SHP77 treated with DMSO at 0.1 percent for 48 hours (cell line): ENCODE measurements at regions not wholly inside any gene's neighbourhood (a gene's known extent, or its start where the extent isn't known, plus 50 kb on each side); places are given as distances from the start of the nearest gene placed in this dataset.

ENCODE experiments used
- DNase-seq: peaks from one replicate; lab custom pipeline; 2025; lab: John Stamatoyannopoulos, UW

GRCh38 chr12:84676787-84677186 lies 235.8 kb downstream of the SLC6A15 start:
- no peak for DNase-seq

DNA sequence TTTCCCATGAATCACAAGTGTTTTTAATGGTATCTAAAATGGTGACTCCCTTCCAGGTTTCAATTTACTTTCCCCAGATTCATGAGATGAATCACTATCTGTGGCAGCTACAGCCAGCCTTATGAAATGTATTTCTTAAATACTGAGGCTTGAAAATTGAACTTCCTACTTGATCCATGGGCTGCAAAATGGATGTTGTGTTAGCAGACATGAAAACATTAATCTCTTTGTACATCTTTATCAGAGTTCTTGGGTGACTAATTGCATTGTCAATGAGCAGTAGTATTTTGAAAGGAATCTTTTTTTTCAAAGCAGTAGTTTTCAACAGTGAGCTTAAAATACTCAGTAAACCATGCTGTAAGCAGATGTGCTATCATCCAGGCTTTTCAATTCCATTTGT lies 250.8 kb downstream of the SLC6A15 start:
- DNase-seq = no peak

GRCh38 chr12:84660139-84660538 lies 252.5 kb downstream of the SLC6A15 start:
- DNase-seq = no peak

DNA sequence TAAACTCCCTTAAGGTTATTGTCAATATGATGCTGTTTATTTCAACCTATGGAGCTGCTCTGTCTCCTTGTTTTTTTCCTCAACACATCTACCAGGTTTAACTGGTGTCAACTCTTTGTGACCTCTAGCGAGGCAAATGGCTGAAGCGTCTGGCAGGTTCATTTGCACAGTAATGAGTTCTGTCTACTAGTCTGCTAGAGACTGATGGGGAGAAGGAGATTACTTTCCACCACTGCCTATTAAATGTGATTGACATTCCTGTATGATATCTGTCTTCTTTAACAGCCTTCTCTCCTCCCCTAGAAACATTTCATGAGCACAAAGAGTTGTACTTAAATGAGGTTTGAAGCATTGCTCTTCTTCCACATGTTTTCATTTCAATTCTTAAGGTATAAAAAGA lies 253.7 kb downstream of the SLC6A15 start:
- DNase-seq = no peak

DNA sequence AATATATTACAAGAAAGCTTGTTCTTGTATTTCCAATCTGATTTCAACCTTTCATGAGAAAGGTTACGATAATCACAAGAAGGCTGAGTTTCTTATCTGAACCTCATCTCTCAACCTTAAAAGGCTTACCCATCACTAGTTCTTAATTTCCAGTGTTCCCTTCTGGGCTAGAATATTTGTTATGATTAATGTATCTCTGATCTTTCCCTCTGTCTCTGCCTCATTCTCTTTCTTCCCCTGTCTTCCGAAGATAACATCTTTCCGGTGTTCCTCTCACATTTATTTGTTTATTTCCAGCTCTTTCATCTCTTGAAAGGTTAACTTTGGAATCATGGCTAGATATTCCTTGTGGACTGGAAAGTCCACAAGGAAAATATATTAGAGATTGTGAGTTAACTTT lies 255.9 kb downstream of the SLC6A15 start:
- no peak for DNase-seq

DNA sequence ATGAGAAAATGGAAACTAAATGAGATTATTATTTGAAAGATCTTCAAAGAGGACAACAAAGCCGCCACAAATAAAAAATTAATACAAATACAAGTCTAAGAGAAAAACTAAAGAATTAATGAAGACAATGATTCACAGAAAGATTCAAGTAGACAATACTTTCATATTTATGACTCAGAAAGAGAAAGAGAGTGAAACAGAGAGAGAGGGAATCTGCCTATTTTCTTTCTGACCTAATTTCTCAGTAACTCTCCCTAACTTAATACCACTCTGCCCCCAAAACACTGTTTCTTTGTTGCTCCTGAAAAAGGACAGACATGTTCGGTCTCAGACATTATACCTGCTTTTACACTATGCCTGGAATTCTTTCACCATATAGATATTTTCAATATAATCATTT lies 259.1 kb downstream of the SLC6A15 start:
- DNase-seq = no peak

GRCh38 chr12:84648425-84648824 lies 264.2 kb downstream of the SLC6A15 start:
- no peak for DNase-seq

DNA sequence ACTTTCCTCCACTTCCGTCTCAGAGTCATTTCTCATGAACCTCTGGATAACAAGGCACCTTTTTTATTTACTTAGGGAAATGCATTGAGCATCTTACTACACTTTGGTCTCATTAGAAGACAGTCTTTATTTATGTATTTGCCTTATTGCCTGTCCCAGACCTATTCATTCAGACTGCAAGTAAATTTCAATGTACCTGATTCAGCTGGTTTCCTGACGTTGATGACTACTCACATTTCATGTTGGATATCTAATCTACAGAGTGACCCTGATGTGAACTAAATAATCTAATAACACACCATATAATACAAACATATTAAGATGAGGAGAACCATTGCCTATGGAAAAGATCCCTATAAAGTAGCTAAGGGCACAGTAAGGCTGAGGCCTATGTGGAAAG lies 267.7 kb downstream of the SLC6A15 start:
- DNase-seq = no peak

GRCh38 chr12:84643993-84644392 lies 268.6 kb downstream of the SLC6A15 start:
- no peak for DNase-seq

- no peak for DNase-seq
Measured at GRCh38 chr12:84641940-84642545, 270.6 kb downstream of the SLC6A15 start.

- no peak for DNase-seq
Measured at GRCh38 chr12:84638811-84639368, 273.7 kb downstream of the SLC6A15 start.

GRCh38 chr12:84637926-84638325 lies 274.7 kb downstream of the SLC6A15 start:
- DNase-seq = no peak

DNA sequence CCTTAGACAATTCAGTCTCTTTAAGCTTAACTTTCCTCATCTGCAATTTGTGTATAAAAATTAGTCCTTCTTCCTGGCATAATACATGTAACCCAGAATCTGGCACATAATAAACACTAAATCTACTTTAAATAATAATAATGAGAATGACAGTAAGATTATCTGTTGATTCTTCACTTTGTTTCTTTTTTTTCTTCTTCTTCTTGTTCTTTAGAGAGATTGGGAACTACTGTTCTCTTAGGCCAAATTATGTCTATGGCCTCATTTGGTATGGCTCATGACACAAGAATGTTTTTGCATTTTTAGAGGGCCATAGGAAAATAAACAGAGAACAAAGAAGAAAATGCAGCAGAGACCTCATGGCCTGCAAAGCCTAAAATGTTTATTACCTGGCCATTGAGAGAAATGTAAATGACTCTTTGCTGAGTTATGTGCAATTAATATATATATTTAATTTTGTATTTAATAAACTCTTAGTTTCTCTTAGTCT lies 275.8 kb downstream of the SLC6A15 start:
- DNase-seq = no peak

GRCh38 chr12:84634526-84634925 lies 278.1 kb downstream of the SLC6A15 start:
- no peak for DNase-seq

DNA sequence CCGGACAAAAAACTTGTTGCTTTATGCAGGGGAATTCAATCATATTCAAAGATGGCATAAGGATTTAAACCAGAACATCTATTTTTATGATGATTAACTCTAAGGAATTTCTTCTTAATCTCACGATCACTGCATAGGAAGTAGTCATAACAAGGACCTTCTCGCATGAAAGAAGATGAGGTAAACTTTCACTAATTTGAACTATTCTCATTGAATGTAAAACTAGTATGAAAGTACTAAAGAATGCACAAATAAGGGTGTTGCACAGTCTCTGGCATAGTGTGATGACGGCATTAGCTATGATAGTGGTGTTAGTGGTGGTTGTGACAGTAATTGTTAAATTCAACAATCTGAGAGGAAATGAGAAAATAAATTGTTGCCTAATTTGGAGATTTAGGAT lies 280.0 kb downstream of the SLC6A15 start:
- DNase-seq = no peak

- no peak for DNase-seq
Measured at GRCh38 chr12:84631020-84631419, 281.6 kb downstream of the SLC6A15 start.

GRCh38 chr12:84627593-84627992 lies 285.0 kb downstream of the SLC6A15 start:
- DNase-seq = no peak

DNA sequence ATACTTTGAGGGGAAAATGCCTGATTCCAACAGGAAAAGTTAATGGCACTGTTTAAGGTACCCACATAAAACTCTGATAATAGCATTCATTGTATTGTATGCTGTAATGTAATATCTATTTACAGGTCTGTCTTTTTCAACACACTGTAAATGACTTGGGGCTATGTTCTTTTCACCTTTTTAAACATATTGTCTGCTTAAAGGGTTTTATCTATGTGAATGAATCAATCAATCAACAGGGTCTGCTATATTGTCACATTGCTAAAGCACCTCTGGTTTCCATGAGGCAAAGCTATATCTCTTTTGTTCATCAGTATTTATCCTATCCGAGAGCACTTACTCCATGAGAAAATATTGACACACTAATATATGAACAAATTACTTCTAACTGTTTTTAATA lies 288.0 kb downstream of the SLC6A15 start:
- no peak for DNase-seq

DNA sequence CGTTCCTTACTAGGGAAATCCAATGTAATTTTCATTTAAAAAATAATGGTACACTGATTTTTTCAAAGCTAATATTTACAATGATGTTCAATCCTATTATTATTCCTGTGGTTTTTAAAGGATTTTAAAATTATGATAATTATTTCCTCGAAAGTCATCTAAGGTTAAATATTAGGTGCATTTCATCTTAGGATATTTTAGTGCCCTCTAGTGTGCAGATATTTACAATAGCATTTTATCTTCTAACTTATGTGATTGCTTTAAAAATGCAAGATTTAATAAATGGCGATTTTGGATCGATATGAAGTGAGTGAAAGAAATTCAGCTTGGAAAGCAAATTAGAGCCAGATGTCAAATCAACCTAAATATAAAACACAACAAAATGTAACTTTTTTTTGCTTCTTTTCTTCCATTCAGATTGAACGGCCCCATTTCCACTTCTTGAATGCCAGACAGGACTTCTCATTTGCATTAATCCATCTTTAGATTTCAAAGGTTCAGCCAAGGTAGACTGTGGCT lies 293.5 kb downstream of the SLC6A15 start:
- DNase-seq = no peak

DNA sequence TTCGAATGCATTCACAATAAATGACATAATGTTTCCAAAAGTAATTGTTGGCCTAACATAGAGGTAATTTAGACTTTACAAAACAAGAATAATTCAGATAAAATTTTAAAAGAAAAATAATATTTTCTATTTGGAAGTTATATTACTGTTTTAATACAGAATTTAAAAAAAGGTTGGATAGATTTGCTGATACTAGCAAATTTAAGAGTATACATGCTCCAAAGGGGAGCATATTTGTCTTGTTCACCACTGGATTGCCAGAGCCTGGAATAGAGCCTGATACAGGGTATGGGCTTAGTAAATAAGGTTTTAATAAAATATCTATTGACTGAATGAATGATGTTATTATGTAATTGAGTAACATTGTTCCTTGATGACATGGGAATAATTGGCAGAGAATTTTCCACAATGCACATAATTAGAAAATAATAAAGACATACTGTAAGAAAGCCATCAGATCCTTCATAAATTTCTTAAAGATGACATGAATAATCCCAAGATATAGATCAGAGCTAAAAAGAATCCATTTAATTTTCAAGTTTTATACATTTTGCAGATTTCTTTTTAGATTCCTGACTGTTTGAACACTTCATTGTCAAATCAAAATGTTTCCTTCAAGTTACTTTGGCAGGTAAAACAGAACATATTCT lies 305.3 kb downstream of the SLC6A15 start:
- DNase-seq = no peak

- DNase-seq = no peak
Measured at GRCh38 chr12:84605983-84606382, 306.6 kb downstream of the SLC6A15 start.

GRCh38 chr12:84604551-84604950 lies 308.0 kb downstream of the SLC6A15 start:
- no peak for DNase-seq

- DNase-seq = no peak
Measured at GRCh38 chr12:84603484-84604248, 308.9 kb downstream of the SLC6A15 start.
